H1 (cell line): ENCODE measurements at regions not wholly inside any gene's neighbourhood (a gene's known extent, or its start where the extent isn't known, plus 50 kb on each side); places are given as distances from the start of the nearest gene placed in this dataset.

ENCODE experiments used
- CTCF ChIA-PET: fragments of 300-600 bp; sonication (Branson Sonifier 250); formaldehyde crosslinking; loops from one replicate; lab custom pipeline; 2021; ENCODE audit not compliant: partially characterized antibody; lab: Charles Lee
- POLR2A ChIA-PET: fragments of 300-600 bp; sonication (Branson Sonifier 250); formaldehyde crosslinking; loops from one replicate; lab custom pipeline; 2021; ENCODE audit warnings: inconsistent platforms; ENCODE audit not compliant: partially characterized antibody; lab: Charles Lee
- DNase-seq, 2 experiments: peaks; one replicate each; pipeline versions ENCODE4 v3.0.0 to v3.0.0-alpha.2; 2010 to 2022; ENCODE audit warnings: low spot score in 2 of 2, low read depth in 1 of 2, mixed read lengths in 1 of 2
- FAIRE-seq: peaks from 2 replicates; lab custom pipeline; 2011; peaks lifted over from hg19 to GRCh38; lab: Jason Lieb, UNC
- H2AFZ ChIP-seq: 2 replicates; pipeline ENCODE4 v1.8.1; 2012; ENCODE audit warnings: low read length, inconsistent platforms
- H2AK5ac ChIP-seq: 2 replicates; pipeline ENCODE4 v1.6.1; 2013; ENCODE audit warnings: low read depth, low read length
- H2BK120ac ChIP-seq: replicated peaks from 2 replicates; pipeline ENCODE3; 2013; ENCODE audit warnings: low read depth, low read length, inconsistent platforms
- H2BK12ac ChIP-seq: 2 replicates; pipeline ENCODE4 v1.6.1; 2013; ENCODE audit warnings: low read depth, low read length
- H2BK15ac ChIP-seq: 2 replicates; pipeline ENCODE4 v1.6.1; 2013; ENCODE audit warnings: low read length
- H2BK20ac ChIP-seq: 2 replicates; pipeline ENCODE4 v1.6.1; 2013; ENCODE audit warnings: low read length
- H2BK5ac ChIP-seq: 2 replicates; pipeline ENCODE4 v1.6.1; 2013; ENCODE audit warnings: low read depth, low read length
- H3K14ac ChIP-seq: 2 replicates; pipeline ENCODE4 v1.6.1; 2013; ENCODE audit warnings: inconsistent platforms; ENCODE audit not compliant: insufficient read length
- H3K18ac ChIP-seq: 2 replicates; pipeline ENCODE4 v1.6.1; 2013; ENCODE audit warnings: low read length; ENCODE audit errors: extremely low read depth
- H3K23ac ChIP-seq: 2 replicates; pipeline ENCODE4 v1.6.1; 2013; ENCODE audit warnings: inconsistent platforms; ENCODE audit not compliant: insufficient read length
- H3K23me2 ChIP-seq: 2 replicates; pipeline ENCODE4 v1.6.1; 2013; ENCODE audit warnings: low read depth, low read length
- H3K27ac ChIP-seq: 2 replicates; pipeline ENCODE4 v1.6.1; 2011; ENCODE audit warnings: low read depth, low read length, inconsistent platforms
- H3K27me3 ChIP-seq, 4 experiments: replicated peaks in 1 of 4; 1 replicate in 1 of 4; 2 replicates in 3 of 4; pipeline versions ENCODE4 v1.6.1 to v1.8.1; 2011 to 2013; ENCODE audit warnings: low read length in 3 of 4, mild to moderate bottlenecking in 3 of 4, inconsistent platforms in 2 of 4, mixed read lengths in 2 of 4, moderate library complexity in 1 of 4; ENCODE audit not compliant: control insufficient read depth in 3 of 4, insufficient read depth in 3 of 4; ENCODE audit errors: extremely low read depth in 1 of 4
- H3K36me3 ChIP-seq, 4 experiments: 2 replicates each; pipeline versions ENCODE4 v1.6.1 to v1.8.1; 2011 to 2013; ENCODE audit warnings: mild to moderate bottlenecking in 4 of 4, low read length in 3 of 4, moderate library complexity in 2 of 4, control low read depth in 1 of 4, inconsistent platforms in 1 of 4; ENCODE audit not compliant: insufficient read depth in 4 of 4, control insufficient read depth in 2 of 4
- H3K4ac ChIP-seq: replicated peaks from 2 replicates; pipeline ENCODE3; 2013; ENCODE audit warnings: low read length, low read depth, mixed read lengths, inconsistent platforms; ENCODE audit not compliant: insufficient read length
- H3K4me1 ChIP-seq, 4 experiments: replicated peaks in 1 of 4; 1 replicate in 1 of 4; 2 replicates in 3 of 4; pipeline versions ENCODE4 v1.6.1 to v1.8.1; 2011 to 2013; ENCODE audit warnings: low read length in 3 of 4, inconsistent platforms in 2 of 4, mixed read lengths in 1 of 4; ENCODE audit not compliant: insufficient read depth in 4 of 4, control insufficient read depth in 3 of 4
- H3K4me2 ChIP-seq, 2 experiments: 2 replicates each; pipeline versions ENCODE4 v1.6.1 to v1.8.1; 2011 to 2013; ENCODE audit warnings: low read depth in 2 of 2, low read length in 2 of 2, control low read depth in 1 of 2, inconsistent platforms in 1 of 2, mild to moderate bottlenecking in 1 of 2; ENCODE audit not compliant: insufficient read depth in 1 of 2
- H3K4me3 ChIP-seq, 4 experiments: fragments of 200-600, 300-600 bp in 1 of 4; sonication (generic), shearing (Covaris generic), sonication (Bioruptor Twin) in 1 of 4; 2 replicates each; pipeline versions ENCODE4 v1.5.1 to v1.8.1; 2011 to 2016; ENCODE audit warnings: low read length in 4 of 4, low read depth in 3 of 4, control low read depth in 2 of 4, inconsistent platforms in 2 of 4, mild to moderate bottlenecking in 2 of 4, mixed read lengths in 1 of 4, moderate library complexity in 1 of 4; ENCODE audit not compliant: insufficient read depth in 2 of 4; ENCODE audit errors: extremely low read depth in 1 of 4
- H3K56ac ChIP-seq: replicated peaks from 2 replicates; pipeline ENCODE3; 2013; ENCODE audit warnings: low read depth, mild to moderate bottlenecking, mixed read lengths, low read length, inconsistent platforms; ENCODE audit not compliant: insufficient read length
- H3K79me1 ChIP-seq: 2 replicates; pipeline ENCODE4 v1.6.1; 2013; ENCODE audit warnings: low read depth, low read length, control low read depth
- H3K79me2 ChIP-seq, 2 experiments: 2 replicates each; pipeline versions ENCODE4 v1.6.1 to v1.8.1; 2012 to 2013; ENCODE audit warnings: low read length in 2 of 2, mild to moderate bottlenecking in 2 of 2, inconsistent platforms in 1 of 2; ENCODE audit not compliant: insufficient read depth in 2 of 2, control insufficient read depth in 1 of 2
- H3K9ac ChIP-seq, 4 experiments: replicated peaks in 1 of 4; 1 replicate in 1 of 4; 2 replicates in 3 of 4; pipeline versions ENCODE4 v1.6.1 to v1.8.1; 2011 to 2013; ENCODE audit warnings: low read depth in 3 of 4, low read length in 3 of 4, control low read depth in 2 of 4, mild to moderate bottlenecking in 2 of 4, moderate library complexity in 2 of 4, inconsistent platforms in 1 of 4; ENCODE audit errors: extremely low read depth in 1 of 4
- H3K9me3 ChIP-seq, 2 experiments: 2 replicates each; pipeline versions ENCODE4 v1.6.1 to v1.8.1; 2012 to 2013; ENCODE audit warnings: mild to moderate bottlenecking in 2 of 2, moderate library complexity in 2 of 2, control low read depth in 1 of 2, inconsistent platforms in 1 of 2, low read depth in 1 of 2, low read length in 1 of 2, mixed read lengths in 1 of 2; ENCODE audit not compliant: insufficient read depth in 2 of 2
- H4K20me1 ChIP-seq, 2 experiments: replicated peaks in 1 of 2; 2 replicates each; pipeline versions ENCODE3 to v1.8.1; 2011 to 2013; ENCODE audit warnings: inconsistent platforms in 2 of 2, low read length in 2 of 2, mild to moderate bottlenecking in 1 of 2; ENCODE audit not compliant: insufficient read depth in 2 of 2, control insufficient read depth in 1 of 2
- H4K5ac ChIP-seq: 2 replicates; pipeline ENCODE4 v1.6.1; 2013; ENCODE audit warnings: low read length, low read depth, mixed read lengths, inconsistent platforms; ENCODE audit not compliant: insufficient read length
- H4K8ac ChIP-seq: 2 replicates; pipeline ENCODE4 v1.8.0; 2013; ENCODE audit warnings: mild to moderate bottlenecking, moderate library complexity, low read length, inconsistent platforms; ENCODE audit not compliant: insufficient read depth; ENCODE audit errors: extremely low read depth
- H4K91ac ChIP-seq: replicated peaks from 2 replicates; pipeline ENCODE3; 2013; ENCODE audit warnings: low read length, mixed read lengths, inconsistent platforms; ENCODE audit not compliant: insufficient read length
- BACH1 ChIP-seq: IDR thresholded peaks from 2 replicates; pipeline ENCODE4 v1.6.1; 2012; ENCODE audit warnings: low read length, improper control_type of control experiment
- BRCA1 ChIP-seq: IDR thresholded peaks from 2 replicates; pipeline ENCODE4 v1.6.1; 2012; ENCODE audit warnings: low read depth, low read length, improper control_type of control experiment
- CBX5 ChIP-seq: fragments of 300-800, 300-1000 bp; sonication (generic); IDR thresholded peaks from 2 replicates; pipeline ENCODE4 v1.7.1; 2016; ENCODE audit warnings: antibody characterized with exemption, low read length, low read depth
- CTBP2 ChIP-seq: IDR thresholded peaks from 2 replicates; pipeline ENCODE4 v1.7.0; 2011; ENCODE audit warnings: borderline replicate concordance, mild to moderate bottlenecking, moderate library complexity, mixed read lengths, low read length; ENCODE audit not compliant: insufficient read depth, insufficient read length
- JUND ChIP-seq: IDR thresholded peaks from 2 replicates; pipeline ENCODE4 v1.6.1; 2011; ENCODE audit warnings: mild to moderate bottlenecking, improper control_type of control experiment, low read length
- KDM1A ChIP-seq: fragments of 200-600, 300-600 bp; sonication (generic); IDR thresholded peaks from 2 replicates; pipeline ENCODE4 v1.7.1; 2016; ENCODE audit warnings: mild to moderate bottlenecking, low read length, borderline replicate concordance
- MAX ChIP-seq: IDR thresholded peaks from 2 replicates; pipeline ENCODE4 v1.6.1; 2012; ENCODE audit warnings: inconsistent platforms
- NRF1 ChIP-seq: IDR thresholded peaks from 2 replicates; pipeline ENCODE4 v1.6.1; 2011; ENCODE audit warnings: mild to moderate bottlenecking, low read depth, low read length, improper control_type of control experiment
- RXRA ChIP-seq: IDR thresholded peaks from 2 replicates; pipeline ENCODE4 v1.6.1; 2011; ENCODE audit warnings: low read depth, mild to moderate bottlenecking, low read length, moderate library complexity; ENCODE audit not compliant: insufficient read depth
- SIRT6 ChIP-seq: IDR thresholded peaks from one replicate; pipeline ENCODE4 v1.7.1; 2012; ENCODE audit warnings: low read length, inconsistent platforms
- SP1 ChIP-seq: IDR thresholded peaks from 2 replicates; pipeline ENCODE4 v1.6.1; 2011; ENCODE audit warnings: low read depth, low read length
- SP4 ChIP-seq: IDR thresholded peaks from 2 replicates; pipeline ENCODE4 v1.6.1; 2012; ENCODE audit warnings: low read length, inconsistent platforms
- SUZ12 ChIP-seq: fragments of 200-600 bp; sonication (generic); IDR thresholded peaks from 2 replicates; pipeline ENCODE4 v1.6.1; 2012; ENCODE audit warnings: mild to moderate bottlenecking, inconsistent platforms, low read length, moderate library complexity, mixed read lengths
- TAF7 ChIP-seq: optimal IDR thresholded peaks from 2 replicates; pipeline ENCODE3; 2011; ENCODE audit warnings: low read depth, mild to moderate bottlenecking, inconsistent platforms, low read length, moderate library complexity, borderline replicate concordance
- YY1 ChIP-seq: IDR thresholded peaks from 2 replicates; pipeline ENCODE4 v1.6.1; 2011; ENCODE audit warnings: low read depth, mild to moderate bottlenecking, low read length
- WGBS, 2 experiments: shearing (Covaris generic) in 1 of 2; methylation state at CpG; one replicate each; pipeline versions ENCODE4 v1.1.6 to v1.1.7; 2013 to 2015; ENCODE audit warnings: low lambda C conversion rate in 2 of 2, mixed read lengths in 2 of 2, inconsistent platforms in 1 of 2, low coverage in 1 of 2, missing lambda C conversion rate in 1 of 2; ENCODE audit not compliant: insufficient replicate concordance in 2 of 2, insufficient coverage in 1 of 2, insufficient read length in 1 of 2; ENCODE audit errors: extremely low coverage in 1 of 2, missing lambda C conversion rate in 1 of 2; 5-methylcytosine and 5-hydroxymethylcytosine counted together
- TF ChIP-seq, protein P1 (sequence below): IDR thresholded peaks from 2 replicates; pipeline ENCODE4 v1.6.1; 2011; ENCODE audit warnings: low read depth, mild to moderate bottlenecking, low read length; ENCODE audit not compliant: insufficient read depth

DNA sequence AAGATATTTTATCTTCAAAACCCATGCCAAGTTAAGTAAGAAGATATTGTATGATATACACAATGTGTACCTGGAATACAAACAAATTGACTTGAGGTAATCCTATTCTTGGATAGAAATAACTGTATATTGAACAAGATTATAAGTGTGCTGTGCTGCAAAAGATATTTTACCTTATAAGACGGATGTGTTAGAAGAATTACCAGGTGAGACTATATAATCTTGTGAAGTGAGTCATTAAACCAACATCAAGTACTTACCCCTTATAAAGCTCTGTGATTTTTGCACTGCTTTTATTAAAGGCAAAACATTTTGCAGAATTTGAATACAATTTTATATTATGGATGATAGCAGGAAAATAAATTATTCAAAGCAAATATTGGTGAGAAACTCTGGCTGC lies 570.0 kb downstream of the MMUT start:
- no peaks in the 10 kb centered on the region; the same call in 1 of the 2 replicates for H3K23me2 ChIP-seq
- no peak overlapping the region for H2BK12ac ChIP-seq
- H3K79me1 ChIP-seq, result no peaks in the 10 kb centered on the region
- no peak overlapping the region for H3K18ac ChIP-seq
- no peak overlapping the region for H2BK120ac ChIP-seq
- H2AFZ ChIP-seq, result no peak overlapping the region
- no peak overlapping the region for H3K14ac ChIP-seq
- H3K4ac ChIP-seq, result no peak overlapping the region
- no peak overlapping the region for H4K91ac ChIP-seq
- no peak overlapping the region for H4K5ac ChIP-seq
- no peak overlapping the region for H3K4me3 ChIP-seq
- DNase-seq (no peak), FAIRE-seq (no peak)
- ChIA-PET CTCF (no interaction called here), POLR2A (no interaction called here)
- no peak overlapping the region for H2BK5ac ChIP-seq
- H3K9ac ChIP-seq, result no peak overlapping the region
- no peaks in the 10 kb centered on the region for H4K20me1 ChIP-seq
- no peak overlapping the region for H2BK15ac ChIP-seq
- no peak overlapping the region for H3K27ac ChIP-seq
- no peaks in the 10 kb centered on the region for H3K79me2 ChIP-seq
- H4K8ac ChIP-seq, result no peak overlapping the region
- H3K23ac ChIP-seq, result no peak overlapping the region
- no peak overlapping the region for H3K4me2 ChIP-seq
- H3K56ac ChIP-seq, result no peak overlapping the region
- H2BK20ac ChIP-seq, result no peak overlapping the region
- no peak overlapping the region for H2AK5ac ChIP-seq
- no peaks in the 10 kb centered on the region for H3K27me3 ChIP-seq
- no peaks in the 10 kb centered on the region for H3K9me3 ChIP-seq
- H3K4me1 ChIP-seq, result no peaks in the 10 kb centered on the region
- no peaks in the 10 kb centered on the region for H3K36me3 ChIP-seq
- WGBS, 2 experiments, result 86% methylated on average over 1 of the region's 1 CpG; no CpG with 5 or more reads in 1 of the 2 experiments
- no peak for TF ChIP-seq SUZ12
- no peak for TF ChIP-seq BRCA1
- no peak for TF ChIP-seq CTBP2
- no peak for TF ChIP-seq SIRT6
- TF ChIP-seq SP4, result no peak
- no peak for TF ChIP-seq YY1
- no peak for TF ChIP-seq SP1
- no peak for TF ChIP-seq CBX5
- TF ChIP-seq MAX, result no peak
- TF ChIP-seq, protein P1, sequence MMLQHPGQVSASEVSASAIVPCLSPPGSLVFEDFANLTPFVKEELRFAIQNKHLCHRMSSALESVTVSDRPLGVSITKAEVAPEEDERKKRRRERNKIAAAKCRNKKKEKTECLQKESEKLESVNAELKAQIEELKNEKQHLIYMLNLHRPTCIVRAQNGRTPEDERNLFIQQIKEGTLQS, result no peak
- TF ChIP-seq RXRA, result no peak
- TF ChIP-seq JUND, result no peak
- no peak for TF ChIP-seq BACH1
- TF ChIP-seq TAF7, result no peak
- no peak for TF ChIP-seq KDM1A
- TF ChIP-seq NRF1, result no peak
